ENCODE measurements at regions not wholly inside any gene's neighbourhood (a gene's known extent, or its start where the extent isn't known, plus 50 kb on each side); places are given as distances from the start of the nearest gene placed in this dataset.

GRCh38 chr2:24410976-24411375 lies 50.6 kb upstream of the ITSN2 start:
- TF ChIP-seq CTCF (IDR thresholded peaks at IDR 0.05) (no peak), POLR2AphosphoS5 (IDR thresholded peaks at IDR 0.05) (no peak), POLR2A (IDR thresholded peaks at IDR 0.05) (no peak), EP300 (IDR thresholded peaks at IDR 0.05) (no peak)
- H3K27me3 ChIP-seq, result no peaks in the 10 kb centered on the region
- no peak overlapping the region for H3K27ac ChIP-seq
- 89% methylated on average over 2 of the region's 2 CpGs for WGBS
- no peaks in the 10 kb centered on the region for H3K9me3 ChIP-seq
- no peak overlapping the region for H3K4me3 ChIP-seq
- no peaks in the 10 kb centered on the region for H3K36me3 ChIP-seq
- H3K4me1 ChIP-seq, result no peaks in the 10 kb centered on the region
- DNase-seq (ENCODE audit: low spot score in 2 of 2), result no peak

GRCh38 chr2:24409700-24410556 lies 49.6 kb upstream of the ITSN2 start:
- Histone ChIP-seq H3K36me3 (no peaks in the 10 kb centered on the region), H3K27me3 (no peaks in the 10 kb centered on the region), H3K27ac (no peak overlapping the region), H3K4me1 (no peaks in the 10 kb centered on the region), H3K9me3 (no peaks in the 10 kb centered on the region), H3K4me3 (no peak overlapping the region)
- TF ChIP-seq CTCF (IDR thresholded peaks at IDR 0.05) (peak; percentile 54 to 73), EP300 (IDR thresholded peaks at IDR 0.05) (no peak)
- no peak for DNase-seq (ENCODE audit: low spot score in 2 of 2)
- 43% methylated on average over 11 of the region's 13 CpGs for WGBS
